HCT116 (cell line): ENCODE measurements at regions not wholly inside any gene's neighbourhood (a gene's known extent, or its start where the extent isn't known, plus 50 kb on each side); places are given as distances from the start of the nearest gene placed in this dataset.

Experiments
- ATAC-seq: fragments of 200-7000 bp; cut with Tn5 transposase; 2 replicates; pipeline ENCODE4 v1.9.1; 2020; ENCODE audit warnings: mild to moderate bottlenecking, moderate library complexity
- BruUV-seq: library from RNA; stranded (reverse); fragments of 400-500 nt; replicated peaks from 2 replicates; lab custom pipeline; 2021; lab: Mats Ljungman, UMichigan
- CTCF ChIA-PET: fragments of 300-600 bp; sonication (Branson Sonifier 250); formaldehyde crosslinking; loops from one replicate; lab custom pipeline; 2021; ENCODE audit warnings: antibody characterized with exemption; lab: Charles Lee
- POLR2A ChIA-PET: fragments of 300-600, 350-600 bp; sonication (Branson Sonifier 250); formaldehyde crosslinking; loops from one replicate; lab custom pipeline; 2021; ENCODE audit warnings: antibody characterized with exemption; lab: Charles Lee
- RAD21 ChIA-PET, 2 experiments: fragments of 300-600 bp; sonication (Branson Sonifier 250); formaldehyde crosslinking; loops; one replicate each; lab custom pipeline; 2023; ENCODE audit warnings: low total read pairs in 2 of 2; ENCODE audit not compliant: uncharacterized antibody in 2 of 2, unreplicated experiment in 2 of 2, low non-redundant PET in 1 of 2; lab: Charles Lee
- DNase-seq: peaks from one replicate; pipeline ENCODE4 v3.0.0-alpha.2; 2010; ENCODE audit warnings: low read depth, low spot score
- H2AFZ ChIP-seq: fragments of 200-600 bp; shearing (Covaris generic), sonication (generic); 2 replicates; pipeline ENCODE4 v1.6.1; 2017; ENCODE audit warnings: low read depth, mixed run types, mixed read lengths, antibody characterized with exemption, low read length; ENCODE audit not compliant: poor library complexity, severe bottlenecking
- H3K27ac ChIP-seq: 2 replicates; pipeline ENCODE4 v1.5.1; 2012; ENCODE audit warnings: low read depth, low read length
- H3K27me3 ChIP-seq: fragments of 200-600 bp; sonication (generic); 2 replicates; pipeline ENCODE4 v1.6.1; 2016; ENCODE audit warnings: mixed run types, low read length, mixed read lengths; ENCODE audit not compliant: insufficient read depth
- H3K36me3 ChIP-seq, 2 experiments: fragments of 200-500 bp in 1 of 2; fragments of 200-600 bp in 1 of 2; sonication (Bioruptor generic) in 1 of 2; sonication (generic) in 1 of 2; 2 replicates each; pipeline versions ENCODE4 v1.5.1 to v1.6.1; 2014 to 2016; ENCODE audit warnings: low read length in 2 of 2, inconsistent platforms in 1 of 2, mixed read lengths in 1 of 2, mixed run types in 1 of 2; ENCODE audit not compliant: insufficient read depth in 2 of 2, control insufficient read depth in 1 of 2
- H3K4me1 ChIP-seq, 2 experiments: fragments of 200-600 bp in 1 of 2; sonication (generic) in 1 of 2; 2 replicates each; pipeline versions ENCODE4 v1.5.1 to v1.6.1; 2012 to 2017; ENCODE audit warnings: low read length in 2 of 2, inconsistent platforms in 1 of 2, mild to moderate bottlenecking in 1 of 2, mixed read lengths in 1 of 2, mixed run types in 1 of 2, moderate library complexity in 1 of 2; ENCODE audit not compliant: insufficient read depth in 2 of 2, control insufficient read depth in 1 of 2
- H3K4me2 ChIP-seq: fragments of 200-600 bp; sonication (generic); 2 replicates; pipeline ENCODE4 v1.6.1; 2017; ENCODE audit warnings: mixed run types, low read length, mixed read lengths
- H3K4me3 ChIP-seq, 2 experiments: fragments of 200-600 bp in 1 of 2; sonication (generic) in 1 of 2; replicated peaks in 1 of 2; 2 replicates each; pipeline ENCODE4 v1.5.1; 2011 to 2016; ENCODE audit warnings: low read length in 2 of 2, control low read depth in 1 of 2, low read depth in 1 of 2, mild to moderate bottlenecking in 1 of 2, mixed read lengths in 1 of 2, mixed run types in 1 of 2
- H3K79me2 ChIP-seq: fragments of 200-600 bp; sonication (generic); 2 replicates; pipeline ENCODE4 v1.6.1; 2017; ENCODE audit warnings: mild to moderate bottlenecking, mixed run types, low read length, moderate library complexity, mixed read lengths; ENCODE audit not compliant: insufficient read depth
- H3K9ac ChIP-seq: fragments of 200-600 bp; sonication (generic); 2 replicates; pipeline ENCODE4 v1.6.1; 2016; ENCODE audit warnings: low read length, mixed read lengths
- H3K9me2 ChIP-seq: fragments of 200-600 bp; sonication (generic), shearing (Covaris generic); 2 replicates; pipeline ENCODE4 v1.6.1; 2017; ENCODE audit warnings: mixed run types, mild to moderate bottlenecking, moderate library complexity; ENCODE audit not compliant: insufficient read depth
- H3K9me3 ChIP-seq, 2 experiments: fragments of 200-500 bp in 1 of 2; fragments of 200-600 bp in 1 of 2; sonication (Bioruptor generic) in 1 of 2; sonication (generic) in 1 of 2; 2 replicates each; pipeline ENCODE4 v1.6.1; 2014 to 2017; ENCODE audit warnings: low read length in 2 of 2, mixed read lengths in 2 of 2, inconsistent platforms in 1 of 2, low read depth in 1 of 2, mild to moderate bottlenecking in 1 of 2, mixed run types in 1 of 2, moderate library complexity in 1 of 2; ENCODE audit not compliant: control insufficient read depth in 1 of 2, insufficient read depth in 1 of 2
- H4K20me1 ChIP-seq: fragments of 200-600 bp; sonication (generic), shearing (Covaris generic); 2 replicates; pipeline ENCODE4 v1.6.1; 2017; ENCODE audit warnings: mixed run types, mild to moderate bottlenecking, moderate library complexity; ENCODE audit not compliant: insufficient read depth
- CBX3 ChIP-seq: IDR thresholded peaks from 2 replicates; pipeline ENCODE4 v1.6.1; 2012; ENCODE audit warnings: low read depth
- EZH2 ChIP-seq: fragments of 200-600 bp; sonication (generic); IDR thresholded peaks from 2 replicates; pipeline ENCODE4 v1.6.1; 2017; ENCODE audit warnings: antibody characterized with exemption, mixed run types
- EZH2phosphoT487 ChIP-seq: fragments of 200-600 bp; IDR thresholded peaks from 2 replicates; pipeline ENCODE4 v1.6.1; 2018; ENCODE audit warnings: antibody characterized with exemption, borderline replicate concordance
- RAD21 ChIP-seq: IDR thresholded peaks from 2 replicates; pipeline ENCODE4 v1.6.1; 2012; ENCODE audit warnings: low read depth, mild to moderate bottlenecking
- SP1 ChIP-seq: IDR thresholded peaks from 2 replicates; pipeline ENCODE4 v1.6.1; 2012; ENCODE audit warnings: low read depth
- SRF ChIP-seq: IDR thresholded peaks from 2 replicates; pipeline ENCODE4 v1.6.1; 2012; ENCODE audit warnings: low read depth
- TCF7L2 ChIP-seq: IDR thresholded peaks from 2 replicates; pipeline ENCODE4 v1.7.0; 2011; ENCODE audit warnings: borderline replicate concordance, inconsistent platforms; ENCODE audit not compliant: insufficient read depth, insufficient read length; ENCODE audit errors: extremely low read depth
- YY1 ChIP-seq: IDR thresholded peaks from 2 replicates; pipeline ENCODE4 v1.6.1; 2011; ENCODE audit warnings: low read length, low read depth, moderate library complexity, mild to moderate bottlenecking; ENCODE audit not compliant: insufficient replicate concordance; ENCODE audit errors: extremely low read depth
- ZFX ChIP-seq: fragments of 450-650 bp; IDR thresholded peaks from 2 replicates; pipeline ENCODE4 v1.6.1; 2017
- ZNF274 ChIP-seq: fragments of 200-500 bp; sonication (Bioruptor generic); IDR thresholded peaks from 2 replicates; pipeline ENCODE4 v1.6.1; 2014; ENCODE audit warnings: mild to moderate bottlenecking, low read depth, low read length, inconsistent platforms
- intact Hi-C: fragments of 100-400 bp; cut with micrococcal nuclease; formaldehyde crosslinking; loops from 2 replicates; pipeline ENCODE4 v1.10.0; 2022
- TF ChIP-seq, protein P1 (sequence below): IDR thresholded peaks from 2 replicates; pipeline ENCODE4 v1.6.1; 2012

DNA sequence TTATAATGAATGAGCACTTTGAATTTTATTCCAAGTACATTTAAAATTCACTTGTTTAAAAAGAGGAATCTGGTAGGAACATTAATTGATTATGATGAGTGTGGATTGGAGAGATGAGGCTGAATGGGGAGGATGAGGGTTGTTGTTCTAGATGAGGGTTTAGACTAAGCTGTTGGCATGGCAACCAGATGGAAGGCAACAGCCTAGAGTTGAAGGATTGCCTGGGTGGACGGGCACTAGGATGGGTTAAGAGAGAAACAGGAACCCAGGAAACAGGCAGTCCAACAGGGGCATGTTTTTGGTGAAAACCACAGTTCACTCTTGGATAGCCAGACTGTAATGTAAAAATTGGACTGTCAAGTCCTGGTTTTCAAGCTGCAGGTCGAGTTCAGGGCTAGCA, 125.5 kb downstream of the CHRM3 start (continued):
- no peak for TF ChIP-seq SRF
- TF ChIP-seq EZH2 = no peak
- TF ChIP-seq CBX3 = no peak
- no peak for TF ChIP-seq ZFX
- TF ChIP-seq TCF7L2 = no peak
- no peak for TF ChIP-seq YY1

DNA sequence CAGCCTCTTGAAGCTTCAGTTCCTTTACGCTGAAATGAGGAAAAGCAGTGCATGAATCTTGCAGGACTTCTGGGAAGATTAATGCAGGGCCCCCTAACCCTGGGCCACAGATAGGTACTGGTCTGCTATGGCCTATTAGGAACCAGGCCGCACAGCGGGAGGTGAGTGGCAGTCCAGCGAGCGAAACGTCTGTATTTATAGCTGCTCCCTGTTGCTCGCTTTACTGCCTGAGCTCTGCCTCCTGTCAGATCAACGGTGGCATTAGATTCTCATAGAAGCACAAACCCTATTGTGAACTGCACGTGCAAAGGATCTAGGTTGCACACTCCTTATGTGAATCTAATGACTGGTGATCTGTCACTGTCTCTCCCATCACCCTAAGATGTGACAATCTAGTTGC, 130.2 kb downstream of the CHRM3 start:
- intact Hi-C loops = no loop called here
- TF ChIP-seq RAD21 (no peak), SP1 (no peak), EZH2phosphoT487 (no peak), ZFX (no peak), ZNF274 (no peak), TCF7L2 (no peak)
- TF ChIP-seq, protein P1, sequence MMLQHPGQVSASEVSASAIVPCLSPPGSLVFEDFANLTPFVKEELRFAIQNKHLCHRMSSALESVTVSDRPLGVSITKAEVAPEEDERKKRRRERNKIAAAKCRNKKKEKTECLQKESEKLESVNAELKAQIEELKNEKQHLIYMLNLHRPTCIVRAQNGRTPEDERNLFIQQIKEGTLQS = no peak
- DNase-seq = no peak
- H3K9ac ChIP-seq = no peak overlapping the region
- no peak overlapping the region for H2AFZ ChIP-seq
- POLR2A ChIA-PET = no interaction called here
- RAD21 ChIA-PET = no interaction called here
- no peaks in the 10 kb centered on the region for H4K20me1 ChIP-seq
- no peaks in the 10 kb centered on the region for H3K27me3 ChIP-seq
- no peaks in the 10 kb centered on the region for H3K9me2 ChIP-seq
- no peak overlapping the region for H3K27ac ChIP-seq
- H3K4me2 ChIP-seq = no peak overlapping the region
- no peak for ATAC-seq
- H3K4me1 ChIP-seq = no peaks in the 10 kb centered on the region
- no peaks in the 10 kb centered on the region for H3K36me3 ChIP-seq
- peaks cover 4 to 17% of the 10 kb centered on the region in 2 experiments; a peak in 2 of 4 replicates for H3K9me3 ChIP-seq
- CTCF ChIA-PET = no interaction called here
- H3K79me2 ChIP-seq = no peaks in the 10 kb centered on the region
- no peak overlapping the region for H3K4me3 ChIP-seq
- BruUV-seq = no TSS peak
